ENCODE measurements at regions not wholly inside any gene's neighbourhood (a gene's known extent, or its start where the extent isn't known, plus 50 kb on each side); places are given as distances from the start of the nearest gene placed in this dataset.

DNA sequence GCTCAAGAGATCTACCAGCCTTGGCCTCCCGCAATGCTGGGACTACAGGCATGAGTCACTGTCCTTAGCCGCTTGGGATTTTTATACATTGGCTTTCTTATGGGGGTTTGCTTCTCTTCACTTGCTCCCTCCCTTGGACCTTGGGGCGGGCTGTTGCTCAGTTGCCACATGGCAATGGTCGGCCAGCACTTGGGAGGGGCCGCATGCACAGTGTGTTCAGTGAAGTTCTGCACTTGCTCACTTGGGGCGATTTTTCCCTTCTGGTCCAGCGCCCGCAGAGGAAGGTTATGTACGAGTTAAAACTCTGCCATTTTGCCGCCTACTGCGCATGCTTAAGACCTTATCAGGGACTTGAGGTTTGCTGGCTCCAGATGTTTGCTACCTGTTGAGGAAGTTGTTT lies 1367.6 kb upstream of the CDH8 start:
- TF ChIP-seq, protein P1, sequence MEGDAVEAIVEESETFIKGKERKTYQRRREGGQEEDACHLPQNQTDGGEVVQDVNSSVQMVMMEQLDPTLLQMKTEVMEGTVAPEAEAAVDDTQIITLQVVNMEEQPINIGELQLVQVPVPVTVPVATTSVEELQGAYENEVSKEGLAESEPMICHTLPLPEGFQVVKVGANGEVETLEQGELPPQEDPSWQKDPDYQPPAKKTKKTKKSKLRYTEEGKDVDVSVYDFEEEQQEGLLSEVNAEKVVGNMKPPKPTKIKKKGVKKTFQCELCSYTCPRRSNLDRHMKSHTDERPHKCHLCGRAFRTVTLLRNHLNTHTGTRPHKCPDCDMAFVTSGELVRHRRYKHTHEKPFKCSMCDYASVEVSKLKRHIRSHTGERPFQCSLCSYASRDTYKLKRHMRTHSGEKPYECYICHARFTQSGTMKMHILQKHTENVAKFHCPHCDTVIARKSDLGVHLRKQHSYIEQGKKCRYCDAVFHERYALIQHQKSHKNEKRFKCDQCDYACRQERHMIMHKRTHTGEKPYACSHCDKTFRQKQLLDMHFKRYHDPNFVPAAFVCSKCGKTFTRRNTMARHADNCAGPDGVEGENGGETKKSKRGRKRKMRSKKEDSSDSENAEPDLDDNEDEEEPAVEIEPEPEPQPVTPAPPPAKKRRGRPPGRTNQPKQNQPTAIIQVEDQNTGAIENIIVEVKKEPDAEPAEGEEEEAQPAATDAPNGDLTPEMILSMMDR (IDR thresholded peaks at IDR 0.05): no peak
- TF ChIP-seq POLR2A (IDR thresholded peaks at IDR 0.05): no peak

All from thyroid gland (tissue), 4 donors.